ENCODE measurements at regions not wholly inside any gene's neighbourhood (a gene's known extent, or its start where the extent isn't known, plus 50 kb on each side); places are given as distances from the start of the nearest gene placed in this dataset.

DNA sequence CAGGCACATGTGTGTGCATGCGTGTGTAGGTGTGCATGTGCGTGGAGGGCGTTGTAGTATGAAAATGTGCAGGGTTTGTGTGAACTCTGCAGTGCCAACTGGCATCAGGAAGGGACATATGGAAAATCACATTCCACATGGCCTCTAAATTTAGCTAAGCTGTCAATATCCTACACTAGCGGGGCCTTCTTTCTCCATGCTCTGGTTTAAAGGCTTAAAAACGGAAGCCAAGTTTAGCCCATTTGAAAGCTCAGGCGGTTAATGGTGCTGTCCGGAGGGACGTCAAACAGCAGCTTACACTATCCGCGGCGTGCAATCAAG lies 144.1 kb upstream of the NOCT start:
- H3K9ac ChIP-seq (replicated peaks; ENCODE audit: extremely low read depth, insufficient read depth, low read length): no peak overlapping the region
- dilution Hi-C loops (cut with MboI; ENCODE audit: extremely low pct_ligation_motif_present, low sequenced_read_pairs): no loop called here
- POLR2A ChIA-PET: interaction anchor here (0.6 kb wide), 1 partner anchor 100 kb away, joined by 3 read pairs; no protein-coding TSS in a partner anchor
- H3K4me3 ChIP-seq (replicated peaks in 1 of 3; ENCODE audit: insufficient read depth in 1 of 3, low read depth in 1 of 3, low read length in 3 of 3): no peak overlapping the region
- no peaks in the 10 kb centered on the region for H3K36me3 ChIP-seq (ENCODE audit: control insufficient read depth in 2 of 2, extremely low read depth in 1 of 2, insufficient read depth in 2 of 2, low read length in 2 of 2)
- peaks cover 10% of the 10 kb centered on the region for H3K4me1 ChIP-seq (ENCODE audit: control insufficient read depth, extremely low read depth, insufficient read depth, low read length)
- H4K20me1 ChIP-seq (replicated peaks; ENCODE audit: control insufficient read depth, extremely low read depth, insufficient read depth, low read length): no peaks in the 10 kb centered on the region
- no peak overlapping the region for H2AFZ ChIP-seq (ENCODE audit: low read depth, low read length)
- no peaks in the 10 kb centered on the region for H3K9me1 ChIP-seq (replicated peaks; ENCODE audit: control insufficient read depth, extremely low read depth, insufficient read depth, low read length)
- DNase-seq (ENCODE audit: low read depth, low spot score): no peak
- BruUV-seq (replicated peaks): no TSS peak
- TF ChIP-seq JUN (IDR thresholded peaks at IDR 0.05; ENCODE audit: borderline replicate concordance, insufficient read depth, insufficient read length, low read depth): no peak
- no peak for TF ChIP-seq POLR2AphosphoS5 (IDR thresholded peaks at IDR 0.05; ENCODE audit: insufficient read depth, low read depth, low read length)
- TF ChIP-seq FOS (IDR thresholded peaks at IDR 0.05; ENCODE audit: borderline replicate concordance, insufficient read depth, low read length): no peak
- TF ChIP-seq EZH2 (IDR thresholded peaks at IDR 0.05; ENCODE audit: borderline replicate concordance, low read depth, low read length, severe bottlenecking): no peak
- TF ChIP-seq, protein P1, sequence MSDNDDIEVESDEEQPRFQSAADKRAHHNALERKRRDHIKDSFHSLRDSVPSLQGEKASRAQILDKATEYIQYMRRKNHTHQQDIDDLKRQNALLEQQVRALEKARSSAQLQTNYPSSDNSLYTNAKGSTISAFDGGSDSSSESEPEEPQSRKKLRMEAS (IDR thresholded peaks at IDR 0.05; ENCODE audit: insufficient read depth, insufficient read length): no peak
- no peak for TF ChIP-seq GATA2 (IDR thresholded peaks at IDR 0.05; ENCODE audit: insufficient read depth, insufficient read length, low read depth, low read length)
- no peak for TF ChIP-seq CTCF (IDR thresholded peaks at IDR 0.05; ENCODE audit: extremely low read depth in 1 of 2, insufficient read depth in 1 of 2, low read depth in 1 of 2, low read length in 2 of 2)
- no peak for TF ChIP-seq POLR2A (IDR thresholded peaks at IDR 0.05; ENCODE audit: low read depth, low read length)
- no peak for TF ChIP-seq MYC (IDR thresholded peaks at IDR 0.05; ENCODE audit: low read depth, low read length)
- intact Hi-C loops (cut with micrococcal nuclease): loop anchor here (1.0 to 10.0 kb wide), 11 partner anchors 48 to 1137 kb away; partner anchors contain the start of gene SLC7A11
- CTCF ChIA-PET: interaction anchor here (0.7 to 3.0 kb wide), 65 partner anchors 8 to 1998 kb away, joined by 3 to 84 read pairs (median 5); no protein-coding TSS in a partner anchor
- no peak for FAIRE-seq
- no peaks in the 10 kb centered on the region for H3K9me3 ChIP-seq (replicated peaks; ENCODE audit: control insufficient read depth, insufficient read depth, low read length)
- H3K4me2 ChIP-seq (ENCODE audit: insufficient read depth, low read length): no peak overlapping the region
- H3K27ac ChIP-seq (ENCODE audit: insufficient read depth, low read depth, low read length): no peak overlapping the region
- peaks cover 3 to 6% of the 10 kb centered on the region in 2 experiments for H3K27me3 ChIP-seq (ENCODE audit: control insufficient read depth in 2 of 2, insufficient read depth in 2 of 2, low read length in 2 of 2)
- H3K79me2 ChIP-seq (ENCODE audit: control insufficient read depth, insufficient read depth, low read length): no peaks in the 10 kb centered on the region
